H1 (cell line): ENCODE measurements at regions not wholly inside any gene's neighbourhood (a gene's known extent, or its start where the extent isn't known, plus 50 kb on each side); places are given as distances from the start of the nearest gene placed in this dataset.

Experiments
- CTCF ChIA-PET: fragments of 300-600 bp; sonication (Branson Sonifier 250); formaldehyde crosslinking; loops from one replicate; lab custom pipeline; 2021; ENCODE audit not compliant: partially characterized antibody; lab: Charles Lee
- POLR2A ChIA-PET: fragments of 300-600 bp; sonication (Branson Sonifier 250); formaldehyde crosslinking; loops from one replicate; lab custom pipeline; 2021; ENCODE audit warnings: inconsistent platforms; ENCODE audit not compliant: partially characterized antibody; lab: Charles Lee
- DNase-seq, 2 experiments: peaks; one replicate each; pipeline versions ENCODE4 v3.0.0 to v3.0.0-alpha.2; 2010 to 2022; ENCODE audit warnings: low spot score in 2 of 2, low read depth in 1 of 2, mixed read lengths in 1 of 2
- FAIRE-seq: peaks from 2 replicates; lab custom pipeline; 2011; peaks lifted over from hg19 to GRCh38; lab: Jason Lieb, UNC
- H2AFZ ChIP-seq: 2 replicates; pipeline ENCODE4 v1.8.1; 2012; ENCODE audit warnings: low read length, inconsistent platforms
- H2AK5ac ChIP-seq: 2 replicates; pipeline ENCODE4 v1.6.1; 2013; ENCODE audit warnings: low read depth, low read length
- H2BK120ac ChIP-seq: replicated peaks from 2 replicates; pipeline ENCODE3; 2013; ENCODE audit warnings: low read depth, low read length, inconsistent platforms
- H2BK12ac ChIP-seq: 2 replicates; pipeline ENCODE4 v1.6.1; 2013; ENCODE audit warnings: low read depth, low read length
- H2BK15ac ChIP-seq: 2 replicates; pipeline ENCODE4 v1.6.1; 2013; ENCODE audit warnings: low read length
- H2BK20ac ChIP-seq: 2 replicates; pipeline ENCODE4 v1.6.1; 2013; ENCODE audit warnings: low read length
- H2BK5ac ChIP-seq: 2 replicates; pipeline ENCODE4 v1.6.1; 2013; ENCODE audit warnings: low read depth, low read length
- H3K14ac ChIP-seq: 2 replicates; pipeline ENCODE4 v1.6.1; 2013; ENCODE audit warnings: inconsistent platforms; ENCODE audit not compliant: insufficient read length
- H3K18ac ChIP-seq: 2 replicates; pipeline ENCODE4 v1.6.1; 2013; ENCODE audit warnings: low read length; ENCODE audit errors: extremely low read depth
- H3K23ac ChIP-seq: 2 replicates; pipeline ENCODE4 v1.6.1; 2013; ENCODE audit warnings: inconsistent platforms; ENCODE audit not compliant: insufficient read length
- H3K23me2 ChIP-seq: 2 replicates; pipeline ENCODE4 v1.6.1; 2013; ENCODE audit warnings: low read depth, low read length
- H3K27ac ChIP-seq: 2 replicates; pipeline ENCODE4 v1.6.1; 2011; ENCODE audit warnings: low read depth, low read length, inconsistent platforms
- H3K27me3 ChIP-seq, 4 experiments: replicated peaks in 1 of 4; 1 replicate in 1 of 4; 2 replicates in 3 of 4; pipeline versions ENCODE4 v1.6.1 to v1.8.1; 2011 to 2013; ENCODE audit warnings: low read length in 3 of 4, mild to moderate bottlenecking in 3 of 4, inconsistent platforms in 2 of 4, mixed read lengths in 2 of 4, moderate library complexity in 1 of 4; ENCODE audit not compliant: control insufficient read depth in 3 of 4, insufficient read depth in 3 of 4; ENCODE audit errors: extremely low read depth in 1 of 4
- H3K36me3 ChIP-seq, 4 experiments: 2 replicates each; pipeline versions ENCODE4 v1.6.1 to v1.8.1; 2011 to 2013; ENCODE audit warnings: mild to moderate bottlenecking in 4 of 4, low read length in 3 of 4, moderate library complexity in 2 of 4, control low read depth in 1 of 4, inconsistent platforms in 1 of 4; ENCODE audit not compliant: insufficient read depth in 4 of 4, control insufficient read depth in 2 of 4
- H3K4ac ChIP-seq: replicated peaks from 2 replicates; pipeline ENCODE3; 2013; ENCODE audit warnings: low read length, low read depth, mixed read lengths, inconsistent platforms; ENCODE audit not compliant: insufficient read length
- H3K4me1 ChIP-seq, 4 experiments: replicated peaks in 1 of 4; 1 replicate in 1 of 4; 2 replicates in 3 of 4; pipeline versions ENCODE4 v1.6.1 to v1.8.1; 2011 to 2013; ENCODE audit warnings: low read length in 3 of 4, inconsistent platforms in 2 of 4, mixed read lengths in 1 of 4; ENCODE audit not compliant: insufficient read depth in 4 of 4, control insufficient read depth in 3 of 4
- H3K4me2 ChIP-seq, 2 experiments: 2 replicates each; pipeline versions ENCODE4 v1.6.1 to v1.8.1; 2011 to 2013; ENCODE audit warnings: low read depth in 2 of 2, low read length in 2 of 2, control low read depth in 1 of 2, inconsistent platforms in 1 of 2, mild to moderate bottlenecking in 1 of 2; ENCODE audit not compliant: insufficient read depth in 1 of 2
- H3K4me3 ChIP-seq, 4 experiments: fragments of 200-600, 300-600 bp in 1 of 4; sonication (generic), shearing (Covaris generic), sonication (Bioruptor Twin) in 1 of 4; 2 replicates each; pipeline versions ENCODE4 v1.5.1 to v1.8.1; 2011 to 2016; ENCODE audit warnings: low read length in 4 of 4, low read depth in 3 of 4, control low read depth in 2 of 4, inconsistent platforms in 2 of 4, mild to moderate bottlenecking in 2 of 4, mixed read lengths in 1 of 4, moderate library complexity in 1 of 4; ENCODE audit not compliant: insufficient read depth in 2 of 4; ENCODE audit errors: extremely low read depth in 1 of 4
- H3K56ac ChIP-seq: replicated peaks from 2 replicates; pipeline ENCODE3; 2013; ENCODE audit warnings: low read depth, mild to moderate bottlenecking, mixed read lengths, low read length, inconsistent platforms; ENCODE audit not compliant: insufficient read length
- H3K79me1 ChIP-seq: 2 replicates; pipeline ENCODE4 v1.6.1; 2013; ENCODE audit warnings: low read depth, low read length, control low read depth
- H3K79me2 ChIP-seq, 2 experiments: 2 replicates each; pipeline versions ENCODE4 v1.6.1 to v1.8.1; 2012 to 2013; ENCODE audit warnings: low read length in 2 of 2, mild to moderate bottlenecking in 2 of 2, inconsistent platforms in 1 of 2; ENCODE audit not compliant: insufficient read depth in 2 of 2, control insufficient read depth in 1 of 2
- H3K9ac ChIP-seq, 4 experiments: replicated peaks in 1 of 4; 1 replicate in 1 of 4; 2 replicates in 3 of 4; pipeline versions ENCODE4 v1.6.1 to v1.8.1; 2011 to 2013; ENCODE audit warnings: low read depth in 3 of 4, low read length in 3 of 4, control low read depth in 2 of 4, mild to moderate bottlenecking in 2 of 4, moderate library complexity in 2 of 4, inconsistent platforms in 1 of 4; ENCODE audit errors: extremely low read depth in 1 of 4
- H3K9me3 ChIP-seq, 2 experiments: 2 replicates each; pipeline versions ENCODE4 v1.6.1 to v1.8.1; 2012 to 2013; ENCODE audit warnings: mild to moderate bottlenecking in 2 of 2, moderate library complexity in 2 of 2, control low read depth in 1 of 2, inconsistent platforms in 1 of 2, low read depth in 1 of 2, low read length in 1 of 2, mixed read lengths in 1 of 2; ENCODE audit not compliant: insufficient read depth in 2 of 2
- H4K20me1 ChIP-seq, 2 experiments: replicated peaks in 1 of 2; 2 replicates each; pipeline versions ENCODE3 to v1.8.1; 2011 to 2013; ENCODE audit warnings: inconsistent platforms in 2 of 2, low read length in 2 of 2, mild to moderate bottlenecking in 1 of 2; ENCODE audit not compliant: insufficient read depth in 2 of 2, control insufficient read depth in 1 of 2
- H4K5ac ChIP-seq: 2 replicates; pipeline ENCODE4 v1.6.1; 2013; ENCODE audit warnings: low read length, low read depth, mixed read lengths, inconsistent platforms; ENCODE audit not compliant: insufficient read length
- H4K8ac ChIP-seq: 2 replicates; pipeline ENCODE4 v1.8.0; 2013; ENCODE audit warnings: mild to moderate bottlenecking, moderate library complexity, low read length, inconsistent platforms; ENCODE audit not compliant: insufficient read depth; ENCODE audit errors: extremely low read depth
- H4K91ac ChIP-seq: replicated peaks from 2 replicates; pipeline ENCODE3; 2013; ENCODE audit warnings: low read length, mixed read lengths, inconsistent platforms; ENCODE audit not compliant: insufficient read length
- ASH2L ChIP-seq: fragments of 200-600, 300-600 bp; sonication (generic); IDR thresholded peaks from one replicate; pipeline ENCODE4 v1.7.1; 2017; ENCODE audit warnings: low read length
- EZH2 ChIP-seq: fragments of 200-600 bp; sonication (generic); IDR thresholded peaks from 2 replicates; pipeline ENCODE4 v1.7.1; 2012; ENCODE audit warnings: low read depth, mild to moderate bottlenecking, moderate library complexity, low read length, inconsistent platforms; ENCODE audit not compliant: severe bottlenecking
- HDAC6 ChIP-seq: IDR thresholded peaks from one replicate; pipeline ENCODE4 v1.7.1; 2012; ENCODE audit warnings: low read depth, mild to moderate bottlenecking, inconsistent platforms, low read length, moderate library complexity
- JUN ChIP-seq: IDR thresholded peaks from 2 replicates; pipeline ENCODE4 v1.6.1; 2011; ENCODE audit warnings: low read depth, mild to moderate bottlenecking, improper control_type of control experiment, low read length
- POLR2A ChIP-seq, 2 experiments: IDR thresholded peaks; 1 replicate in 1 of 2; 2 replicates in 1 of 2; pipeline ENCODE4 v1.6.1; 2011; ENCODE audit warnings: low read depth in 2 of 2, low read length in 2 of 2, mild to moderate bottlenecking in 2 of 2; ENCODE audit errors: control extremely low read depth in 1 of 2
- SP1 ChIP-seq: IDR thresholded peaks from 2 replicates; pipeline ENCODE4 v1.6.1; 2011; ENCODE audit warnings: low read depth, low read length
- TAF7 ChIP-seq: optimal IDR thresholded peaks from 2 replicates; pipeline ENCODE3; 2011; ENCODE audit warnings: low read depth, mild to moderate bottlenecking, inconsistent platforms, low read length, moderate library complexity, borderline replicate concordance
- YY1 ChIP-seq: IDR thresholded peaks from 2 replicates; pipeline ENCODE4 v1.6.1; 2011; ENCODE audit warnings: low read depth, mild to moderate bottlenecking, low read length
- WGBS, 2 experiments: shearing (Covaris generic) in 1 of 2; methylation state at CpG; one replicate each; pipeline versions ENCODE4 v1.1.6 to v1.1.7; 2013 to 2015; ENCODE audit warnings: low lambda C conversion rate in 2 of 2, mixed read lengths in 2 of 2, inconsistent platforms in 1 of 2, low coverage in 1 of 2, missing lambda C conversion rate in 1 of 2; ENCODE audit not compliant: insufficient replicate concordance in 2 of 2, insufficient coverage in 1 of 2, insufficient read length in 1 of 2; ENCODE audit errors: extremely low coverage in 1 of 2, missing lambda C conversion rate in 1 of 2; 5-methylcytosine and 5-hydroxymethylcytosine counted together
- TF ChIP-seq, protein P1 (sequence below): IDR thresholded peaks from 2 replicates; pipeline ENCODE4 v1.6.1; 2011; ENCODE audit warnings: low read length, improper control_type of control experiment
- TF ChIP-seq, protein P2 (sequence below): IDR thresholded peaks from 2 replicates; pipeline ENCODE4 v1.6.1; 2011; ENCODE audit warnings: low read depth, mild to moderate bottlenecking, low read length; ENCODE audit not compliant: insufficient read depth

DNA sequence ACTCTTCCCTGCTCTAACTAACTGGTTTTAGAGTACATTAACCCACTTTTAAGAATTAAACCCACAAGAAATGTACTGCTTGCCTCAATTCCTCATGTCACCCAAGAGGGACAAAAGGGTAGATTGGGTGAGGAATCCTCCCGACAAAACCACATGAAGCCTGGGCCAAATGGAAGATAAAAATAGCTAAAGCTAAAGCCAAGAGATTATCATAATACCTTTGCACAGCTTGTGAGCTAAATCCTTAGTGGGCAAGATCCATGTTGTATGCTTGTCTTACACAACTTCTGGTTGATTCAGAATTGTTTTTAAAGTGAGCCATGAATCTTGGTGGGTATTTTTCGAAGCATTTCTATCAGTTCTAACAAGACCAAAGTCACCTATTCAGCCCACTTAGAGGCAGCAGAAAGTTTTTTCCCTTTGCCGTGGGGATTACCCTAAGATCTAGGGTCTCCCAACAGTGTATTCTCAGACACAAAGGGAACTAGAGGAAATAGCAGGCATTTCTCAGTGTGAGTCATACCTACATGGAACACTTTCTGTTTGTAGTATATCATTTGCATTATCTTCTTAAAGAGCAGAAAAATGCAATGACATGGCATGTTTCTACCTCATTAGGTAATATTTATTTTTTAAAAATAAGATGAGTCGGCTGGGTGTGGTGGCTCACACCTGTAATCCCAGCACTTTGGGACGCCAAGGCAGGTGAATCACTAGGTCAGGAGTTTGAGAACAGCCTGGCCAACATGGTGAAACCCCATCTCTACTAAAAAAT lies 616.6 kb downstream of the KCNH5 start:
- 89% methylated on average over 5 of the region's 5 CpGs; no CpG with 5 or more reads in 1 of the 2 experiments for WGBS, 2 experiments
- Histone ChIP-seq H3K4me3 (no peak overlapping the region), H2BK15ac (no peak overlapping the region), H3K4ac (no peak overlapping the region), H3K23ac (no peak overlapping the region), H3K4me1 (no peaks in the 10 kb centered on the region), H4K20me1 (no peaks in the 10 kb centered on the region), H3K9me3 (peaks cover 12 to 18% of the 10 kb centered on the region in 2 experiments; a peak in 2 of 4 replicates), H2AFZ (no peak overlapping the region), H2BK120ac (no peak overlapping the region), H4K8ac (no peak overlapping the region), H3K18ac (no peak overlapping the region), H3K56ac (no peak overlapping the region), H2BK5ac (no peak overlapping the region), H3K27me3 (no peaks in the 10 kb centered on the region), H3K14ac (no peak overlapping the region), H2BK12ac (no peak overlapping the region), H2AK5ac (no peak overlapping the region), H3K79me2 (no peaks in the 10 kb centered on the region), H3K79me1 (no peaks in the 10 kb centered on the region), H3K36me3 (no peaks in the 10 kb centered on the region), H3K27ac (no peak overlapping the region), H4K5ac (no peak overlapping the region), H3K23me2 (no peaks in the 10 kb centered on the region), H2BK20ac (no peak overlapping the region), H4K91ac (no peak overlapping the region), H3K9ac (no peak overlapping the region), H3K4me2 (no peak overlapping the region)
- ChIA-PET CTCF (no interaction called here), POLR2A (no interaction called here)
- no peak for DNase-seq
- FAIRE-seq, result no peak
- TF ChIP-seq POLR2A (IDR thresholded peaks at IDR 0.05; ENCODE audit: control extremely low read depth in 1 of 2, low read depth in 2 of 2, low read length in 2 of 2), result no peak
- TF ChIP-seq JUN, result no peak
- TF ChIP-seq HDAC6, result no peak
- no peak for TF ChIP-seq TAF7
- TF ChIP-seq YY1, result no peak
- TF ChIP-seq, protein P1, sequence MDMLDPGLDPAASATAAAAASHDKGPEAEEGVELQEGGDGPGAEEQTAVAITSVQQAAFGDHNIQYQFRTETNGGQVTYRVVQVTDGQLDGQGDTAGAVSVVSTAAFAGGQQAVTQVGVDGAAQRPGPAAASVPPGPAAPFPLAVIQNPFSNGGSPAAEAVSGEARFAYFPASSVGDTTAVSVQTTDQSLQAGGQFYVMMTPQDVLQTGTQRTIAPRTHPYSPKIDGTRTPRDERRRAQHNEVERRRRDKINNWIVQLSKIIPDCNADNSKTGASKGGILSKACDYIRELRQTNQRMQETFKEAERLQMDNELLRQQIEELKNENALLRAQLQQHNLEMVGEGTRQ, result no peak
- TF ChIP-seq ASH2L, result no peak
- TF ChIP-seq, protein P2, sequence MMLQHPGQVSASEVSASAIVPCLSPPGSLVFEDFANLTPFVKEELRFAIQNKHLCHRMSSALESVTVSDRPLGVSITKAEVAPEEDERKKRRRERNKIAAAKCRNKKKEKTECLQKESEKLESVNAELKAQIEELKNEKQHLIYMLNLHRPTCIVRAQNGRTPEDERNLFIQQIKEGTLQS, result no peak
- no peak for TF ChIP-seq EZH2
- no peak for TF ChIP-seq SP1
